ENCODE measurements at regions not wholly inside any gene's neighbourhood (a gene's known extent, or its start where the extent isn't known, plus 50 kb on each side); places are given as distances from the start of the nearest gene placed in this dataset.
"Not testable (repeated sequence)": the region's sequence is repeated elsewhere in the genome, so short reads cannot be mapped to it uniquely, and the experiment has no call there.

DNA sequence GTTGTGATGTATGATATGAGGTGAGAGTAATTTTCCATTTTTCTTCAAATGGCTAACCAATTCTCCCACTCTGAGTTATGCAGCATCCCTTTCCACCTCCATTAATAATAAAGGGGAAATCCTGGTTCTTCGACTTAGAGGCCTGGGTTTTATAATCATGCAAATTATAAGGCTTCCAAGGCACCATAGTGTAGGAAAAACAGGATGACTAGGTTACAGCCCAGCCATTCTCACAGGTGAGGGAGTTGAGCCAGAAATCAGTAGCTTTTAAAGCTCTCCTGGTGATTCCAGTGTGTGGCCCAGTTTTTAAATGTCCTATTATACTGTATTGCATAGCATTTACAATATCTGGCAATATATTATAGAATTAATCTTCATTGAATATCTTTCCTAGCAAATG lies 203.1 kb downstream of the ARHGEF9 start:
- CTCF ChIA-PET (ENCODE audit: unreplicated experiment), result no interaction called here
- POLR2A ChIA-PET, result no interaction called here
- DNase-seq (ENCODE audit: low spot score), result no peak
- TF ChIP-seq, protein P1, sequence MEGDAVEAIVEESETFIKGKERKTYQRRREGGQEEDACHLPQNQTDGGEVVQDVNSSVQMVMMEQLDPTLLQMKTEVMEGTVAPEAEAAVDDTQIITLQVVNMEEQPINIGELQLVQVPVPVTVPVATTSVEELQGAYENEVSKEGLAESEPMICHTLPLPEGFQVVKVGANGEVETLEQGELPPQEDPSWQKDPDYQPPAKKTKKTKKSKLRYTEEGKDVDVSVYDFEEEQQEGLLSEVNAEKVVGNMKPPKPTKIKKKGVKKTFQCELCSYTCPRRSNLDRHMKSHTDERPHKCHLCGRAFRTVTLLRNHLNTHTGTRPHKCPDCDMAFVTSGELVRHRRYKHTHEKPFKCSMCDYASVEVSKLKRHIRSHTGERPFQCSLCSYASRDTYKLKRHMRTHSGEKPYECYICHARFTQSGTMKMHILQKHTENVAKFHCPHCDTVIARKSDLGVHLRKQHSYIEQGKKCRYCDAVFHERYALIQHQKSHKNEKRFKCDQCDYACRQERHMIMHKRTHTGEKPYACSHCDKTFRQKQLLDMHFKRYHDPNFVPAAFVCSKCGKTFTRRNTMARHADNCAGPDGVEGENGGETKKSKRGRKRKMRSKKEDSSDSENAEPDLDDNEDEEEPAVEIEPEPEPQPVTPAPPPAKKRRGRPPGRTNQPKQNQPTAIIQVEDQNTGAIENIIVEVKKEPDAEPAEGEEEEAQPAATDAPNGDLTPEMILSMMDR (conservative IDR thresholded peaks at IDR 0.05; ENCODE audit: low read length), result no peak
- no peak for TF ChIP-seq EZH2phosphoT487 (IDR thresholded peaks at IDR 0.05; ENCODE audit: borderline replicate concordance, low read depth, low read length)
- Histone ChIP-seq H4K20me1 (ENCODE audit: insufficient read depth, low read length) (no peaks in the 10 kb centered on the region), H3K4me2 (ENCODE audit: low read length) (no peak overlapping the region), H3K4me3 (ENCODE audit: low read depth, low read length, poor library complexity, severe bottlenecking) (no peak overlapping the region), H3K4me1 (ENCODE audit: insufficient read depth, low read length, poor library complexity, severe bottlenecking) (no peaks in the 10 kb centered on the region), H3K27ac (ENCODE audit: low read depth, low read length, poor library complexity, severe bottlenecking) (no peak overlapping the region), H3K36me3 (ENCODE audit: insufficient read depth, low read length) (no peaks in the 10 kb centered on the region), H3K9me2 (ENCODE audit: insufficient read depth, low read length) (no peaks in the 10 kb centered on the region), H3K79me2 (ENCODE audit: insufficient read depth, low read depth, low read length) (no peaks in the 10 kb centered on the region), H2AFZ (ENCODE audit: low read length) (no peak overlapping the region), H3K9me3 (ENCODE audit: low read length) (no peaks in the 10 kb centered on the region)
- BruUV-seq (replicated peaks), result no TSS peak
- intact Hi-C loops (cut with micrococcal nuclease; ENCODE audit: unreplicated experiment), result no loop called here

- no peaks in the 10 kb centered on the region for H3K9me2 ChIP-seq (ENCODE audit: insufficient read depth, low read length)
- H2AFZ ChIP-seq (ENCODE audit: low read length), result no peak overlapping the region
- no peaks in the 10 kb centered on the region for H3K4me1 ChIP-seq (ENCODE audit: insufficient read depth, low read length, poor library complexity, severe bottlenecking)
- H3K4me2 ChIP-seq (ENCODE audit: low read length), result no peak overlapping the region
- no peaks in the 10 kb centered on the region for H3K79me2 ChIP-seq (ENCODE audit: insufficient read depth, low read depth, low read length)
- no peak for TF ChIP-seq EZH2phosphoT487 (IDR thresholded peaks at IDR 0.05; ENCODE audit: borderline replicate concordance, low read depth, low read length)
- TF ChIP-seq, protein P1 (conservative IDR thresholded peaks at IDR 0.05; ENCODE audit: low read length), result no peak
- POLR2A ChIA-PET, result no interaction called here
- intact Hi-C loops (cut with micrococcal nuclease; ENCODE audit: unreplicated experiment), result no loop called here
- no peak overlapping the region for H3K27ac ChIP-seq (ENCODE audit: low read depth, low read length, poor library complexity, severe bottlenecking)
- BruUV-seq (replicated peaks), result no TSS peak
- no peak overlapping the region for H3K4me3 ChIP-seq (ENCODE audit: low read depth, low read length, poor library complexity, severe bottlenecking)
- CTCF ChIA-PET (ENCODE audit: unreplicated experiment), result no interaction called here
- no peaks in the 10 kb centered on the region for H3K36me3 ChIP-seq (ENCODE audit: insufficient read depth, low read length)
- no peak for DNase-seq (ENCODE audit: low spot score)
- no peaks in the 10 kb centered on the region for H3K9me3 ChIP-seq (ENCODE audit: low read length)
- no peaks in the 10 kb centered on the region for H4K20me1 ChIP-seq (ENCODE audit: insufficient read depth, low read length)
Measured at GRCh38 chrX:63581398-63581797, 203.6 kb downstream of the ARHGEF9 start.

DNA sequence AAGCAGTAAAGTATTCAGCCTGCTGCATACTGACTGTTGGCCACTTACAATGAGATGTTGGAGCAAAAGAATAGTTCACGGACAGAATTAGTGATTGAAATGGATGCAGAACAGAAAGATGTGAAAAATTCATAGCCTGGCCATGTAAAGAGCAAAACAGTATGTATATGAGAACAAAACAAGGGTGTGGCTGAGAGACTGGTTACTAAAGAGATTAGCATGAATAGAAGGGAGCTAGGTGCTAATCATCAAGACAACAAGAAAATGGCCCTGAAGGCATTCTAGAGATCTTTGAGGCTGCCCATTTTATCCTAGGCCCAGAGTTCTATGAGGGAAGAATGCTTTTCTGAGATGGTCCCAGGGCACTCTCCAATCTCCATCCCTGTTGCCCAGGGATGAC lies 208.5 kb downstream of the ARHGEF9 start:
- no peak overlapping the region for H3K4me2 ChIP-seq (ENCODE audit: low read length)
- H2AFZ ChIP-seq (ENCODE audit: low read length), result no peak overlapping the region
- no peak overlapping the region for H3K4me3 ChIP-seq (ENCODE audit: low read depth, low read length, poor library complexity, severe bottlenecking)
- no peaks in the 10 kb centered on the region for H3K79me2 ChIP-seq (ENCODE audit: insufficient read depth, low read depth, low read length)
- ChIA-PET POLR2A (no interaction called here), CTCF (ENCODE audit: unreplicated experiment) (no interaction called here)
- H3K9me3 ChIP-seq (ENCODE audit: low read length), result no peaks in the 10 kb centered on the region
- H4K20me1 ChIP-seq (ENCODE audit: insufficient read depth, low read length), result no peaks in the 10 kb centered on the region
- no peak for DNase-seq (ENCODE audit: low spot score)
- intact Hi-C loops (cut with micrococcal nuclease; ENCODE audit: unreplicated experiment), result no loop called here
- no peaks in the 10 kb centered on the region for H3K36me3 ChIP-seq (ENCODE audit: insufficient read depth, low read length)
- TF ChIP-seq, protein P1 (conservative IDR thresholded peaks at IDR 0.05; ENCODE audit: low read length), result no peak
- TF ChIP-seq EZH2phosphoT487 (IDR thresholded peaks at IDR 0.05; ENCODE audit: borderline replicate concordance, low read depth, low read length), result no peak
- no peaks in the 10 kb centered on the region for H3K4me1 ChIP-seq (ENCODE audit: insufficient read depth, low read length, poor library complexity, severe bottlenecking)
- no peak overlapping the region for H3K27ac ChIP-seq (ENCODE audit: low read depth, low read length, poor library complexity, severe bottlenecking)
- BruUV-seq (replicated peaks), result no TSS peak
- no peaks in the 10 kb centered on the region for H3K9me2 ChIP-seq (ENCODE audit: insufficient read depth, low read length)

- H4K20me1 ChIP-seq (ENCODE audit: insufficient read depth, low read length); H3K9me3 ChIP-seq (ENCODE audit: low read length); H3K79me2 ChIP-seq (ENCODE audit: insufficient read depth, low read depth, low read length); intact Hi-C loops (cut with micrococcal nuclease; ENCODE audit: unreplicated experiment); CTCF ChIA-PET (ENCODE audit: unreplicated experiment); H3K4me2 ChIP-seq (ENCODE audit: low read length); H2AFZ ChIP-seq (ENCODE audit: low read length); H3K36me3 ChIP-seq (ENCODE audit: insufficient read depth, low read length); H3K4me1 ChIP-seq (ENCODE audit: insufficient read depth, low read length, poor library complexity, severe bottlenecking); H3K4me3 ChIP-seq (ENCODE audit: low read depth, low read length, poor library complexity, severe bottlenecking); H3K27ac ChIP-seq (ENCODE audit: low read depth, low read length, poor library complexity, severe bottlenecking); H3K9me2 ChIP-seq (ENCODE audit: insufficient read depth, low read length); POLR2A ChIA-PET; DNase-seq (ENCODE audit: low spot score); BruUV-seq (replicated peaks): not testable (repeated sequence)
Measured at GRCh38 chrX:63575700-63576099, 209.3 kb downstream of the ARHGEF9 start.

All from OCI-LY7 (cell line).